ENCODE measurements at regions not wholly inside any gene's neighbourhood (a gene's known extent, or its start where the extent isn't known, plus 50 kb on each side); places are given as distances from the start of the nearest gene placed in this dataset.
"Not testable (repeated sequence)": the region's sequence is repeated elsewhere in the genome, so short reads cannot be mapped to it uniquely, and the experiment has no call there.

DNA sequence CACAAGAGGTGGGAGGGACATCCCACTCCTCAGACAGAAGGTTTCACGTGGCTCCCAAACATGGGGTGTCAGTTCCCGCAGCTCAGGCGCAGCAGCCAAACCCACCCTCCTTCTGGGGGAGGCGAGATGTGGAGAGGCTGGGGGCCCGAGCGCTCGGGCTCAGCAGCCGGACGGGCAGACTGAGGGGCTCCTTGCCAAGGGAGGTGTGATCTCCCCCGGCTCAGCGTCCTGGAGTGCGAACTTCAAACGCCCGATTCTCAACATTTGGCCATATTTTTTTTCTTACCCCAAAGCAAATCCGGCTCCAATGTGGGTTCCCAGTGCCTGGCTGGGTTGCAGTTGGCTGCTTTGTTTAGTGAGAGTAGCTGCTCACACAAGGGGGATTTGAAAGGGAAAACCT is 477.9 kb downstream of the MN1 start:
- TF ChIP-seq, protein P1, sequence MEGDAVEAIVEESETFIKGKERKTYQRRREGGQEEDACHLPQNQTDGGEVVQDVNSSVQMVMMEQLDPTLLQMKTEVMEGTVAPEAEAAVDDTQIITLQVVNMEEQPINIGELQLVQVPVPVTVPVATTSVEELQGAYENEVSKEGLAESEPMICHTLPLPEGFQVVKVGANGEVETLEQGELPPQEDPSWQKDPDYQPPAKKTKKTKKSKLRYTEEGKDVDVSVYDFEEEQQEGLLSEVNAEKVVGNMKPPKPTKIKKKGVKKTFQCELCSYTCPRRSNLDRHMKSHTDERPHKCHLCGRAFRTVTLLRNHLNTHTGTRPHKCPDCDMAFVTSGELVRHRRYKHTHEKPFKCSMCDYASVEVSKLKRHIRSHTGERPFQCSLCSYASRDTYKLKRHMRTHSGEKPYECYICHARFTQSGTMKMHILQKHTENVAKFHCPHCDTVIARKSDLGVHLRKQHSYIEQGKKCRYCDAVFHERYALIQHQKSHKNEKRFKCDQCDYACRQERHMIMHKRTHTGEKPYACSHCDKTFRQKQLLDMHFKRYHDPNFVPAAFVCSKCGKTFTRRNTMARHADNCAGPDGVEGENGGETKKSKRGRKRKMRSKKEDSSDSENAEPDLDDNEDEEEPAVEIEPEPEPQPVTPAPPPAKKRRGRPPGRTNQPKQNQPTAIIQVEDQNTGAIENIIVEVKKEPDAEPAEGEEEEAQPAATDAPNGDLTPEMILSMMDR (conservative IDR thresholded peaks at IDR 0.05; ENCODE audit: control insufficient read depth, insufficient read depth, low read depth, low read length), result no peak
- no peak for DNase-seq (ENCODE audit: low read depth)
- no peak overlapping the region for H3K4me3 ChIP-seq (ENCODE audit: control insufficient read depth, low read depth, low read length)

GRCh38 chr22:27324908-27325307 is 476.6 kb downstream of the MN1 start:
- DNase-seq (ENCODE audit: low read depth); H3K4me3 ChIP-seq (ENCODE audit: control insufficient read depth, low read depth, low read length): not testable (repeated sequence)

- no peak for DNase-seq (ENCODE audit: low read depth)
- no peak overlapping the region for H3K4me3 ChIP-seq (ENCODE audit: control insufficient read depth, low read depth, low read length)
- TF ChIP-seq, protein P1 (conservative IDR thresholded peaks at IDR 0.05; ENCODE audit: control insufficient read depth, insufficient read depth, low read depth, low read length), result no peak
These were observed 474.1 kb downstream of the MN1 start for GRCh38 chr22:27327497-27327896.

DNA sequence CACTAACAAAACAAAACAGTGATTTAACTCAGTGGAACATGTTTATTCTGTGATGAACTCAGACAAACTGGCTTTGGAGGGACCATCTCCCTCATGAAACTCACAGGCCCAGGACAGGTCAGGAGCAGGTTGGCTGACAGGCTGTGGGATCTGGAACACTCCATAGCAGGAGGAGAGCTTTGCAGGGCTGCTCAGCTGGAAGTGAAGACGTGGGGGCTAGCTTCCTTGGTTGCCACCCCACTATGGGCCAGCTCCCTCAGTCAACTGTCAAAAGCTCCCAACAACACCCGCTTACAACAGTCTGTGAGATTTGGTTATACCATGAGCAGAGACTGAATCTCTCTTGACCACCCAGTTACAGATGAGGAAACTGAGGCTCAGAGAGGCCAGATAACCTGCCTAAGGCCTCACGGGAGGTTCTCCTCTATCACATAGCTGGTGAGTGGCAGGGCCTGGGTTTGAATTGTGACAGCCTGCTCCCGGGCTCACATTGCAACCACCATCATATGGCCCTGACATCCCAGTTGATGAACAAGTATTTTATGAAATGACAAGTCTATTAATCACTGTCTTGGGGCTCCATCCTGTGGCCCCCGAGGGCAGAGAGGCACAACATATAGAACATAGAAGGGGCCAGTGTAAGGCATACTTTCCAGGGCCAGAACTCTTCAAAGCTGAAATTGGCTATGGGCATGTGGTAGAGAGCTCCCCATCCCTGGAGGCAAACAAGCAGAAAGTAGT is 473.4 kb downstream of the MN1 start:
- TF ChIP-seq, protein P1 (conservative IDR thresholded peaks at IDR 0.05; ENCODE audit: control insufficient read depth, insufficient read depth, low read depth, low read length), result no peak
- no peak for DNase-seq (ENCODE audit: low read depth)
- no peak overlapping the region for H3K4me3 ChIP-seq (ENCODE audit: control insufficient read depth, low read depth, low read length)

GRCh38 chr22:27329131-27329850 is 472.3 kb downstream of the MN1 start:
- H3K4me3 ChIP-seq (ENCODE audit: control insufficient read depth, low read depth, low read length), result no peak overlapping the region
- DNase-seq (ENCODE audit: low read depth), result no peak
- TF ChIP-seq, protein P1 (conservative IDR thresholded peaks at IDR 0.05; ENCODE audit: control insufficient read depth, insufficient read depth, low read depth, low read length), result no peak

GRCh38 chr22:27329966-27330645 is 471.4 kb downstream of the MN1 start:
- no peak overlapping the region for H3K4me3 ChIP-seq (ENCODE audit: control insufficient read depth, low read depth, low read length)
- no peak for DNase-seq (ENCODE audit: low read depth)
- TF ChIP-seq, protein P1 (conservative IDR thresholded peaks at IDR 0.05; ENCODE audit: control insufficient read depth, insufficient read depth, low read depth, low read length), result no peak

Data from fibroblast of mammary gland (primary cell).